Thoracic aorta (tissue), 2 donors: ENCODE measurements at regions not wholly inside any gene's neighbourhood (a gene's known extent, or its start where the extent isn't known, plus 50 kb on each side); places are given as distances from the start of the nearest gene placed in this dataset.
A peak's percentile ranks its signal among the peaks of the same experiment; 100 is the strongest.

Source experiments
- ATAC-seq: fragments of 150-250 bp; one replicate; pipeline ENCODE4 v1.8.0; 2017; ENCODE audit warnings: low read depth; ENCODE audit not compliant: insufficient number of reproducible peaks, low FRiP score
- DNase-seq: peaks from one replicate; pipeline ENCODE4 v3.0.0-alpha.2; 2020; ENCODE audit warnings: low spot score
- H3K27ac ChIP-seq, 2 donors: fragments of 200-600 bp; sonication (generic); 1 replicate in 1 of 2; 2 replicates in 1 of 2; pipeline ENCODE4 v1.5.1; 2016; ENCODE audit warnings: mild to moderate bottlenecking in 2 of 2, moderate library complexity in 2 of 2
- H3K27me3 ChIP-seq: fragments of 200-600 bp; sonication (generic); replicated peaks from 2 replicates; pipeline ENCODE4 v1.6.0; 2016; ENCODE audit warnings: mild to moderate bottlenecking; ENCODE audit not compliant: insufficient read depth
- H3K36me3 ChIP-seq: fragments of 200-600 bp; sonication (generic); one replicate; pipeline ENCODE4 v1.5.1; 2016
- H3K4me1 ChIP-seq, 2 donors: fragments of 200-600 bp; sonication (generic); 1 replicate in 1 of 2; 2 replicates in 1 of 2; pipeline versions ENCODE4 v1.5.1 to v1.6.0; 2016; ENCODE audit warnings: low read depth in 2 of 2, mild to moderate bottlenecking in 1 of 2; ENCODE audit not compliant: control insufficient read depth in 1 of 2
- H3K4me3 ChIP-seq: fragments of 200-600 bp; sonication (generic); 2 replicates; pipeline ENCODE4 v1.5.1; 2016; ENCODE audit warnings: mild to moderate bottlenecking
- H3K9me3 ChIP-seq: fragments of 200-600 bp; sonication (generic); 2 replicates; pipeline ENCODE4 v1.5.1; 2016
- CTCF ChIP-seq: fragments of 200-600 bp; sonication (generic); IDR thresholded peaks from one replicate; pipeline ENCODE4 v1.5.1; 2019; ENCODE audit warnings: antibody characterized with exemption

DNA sequence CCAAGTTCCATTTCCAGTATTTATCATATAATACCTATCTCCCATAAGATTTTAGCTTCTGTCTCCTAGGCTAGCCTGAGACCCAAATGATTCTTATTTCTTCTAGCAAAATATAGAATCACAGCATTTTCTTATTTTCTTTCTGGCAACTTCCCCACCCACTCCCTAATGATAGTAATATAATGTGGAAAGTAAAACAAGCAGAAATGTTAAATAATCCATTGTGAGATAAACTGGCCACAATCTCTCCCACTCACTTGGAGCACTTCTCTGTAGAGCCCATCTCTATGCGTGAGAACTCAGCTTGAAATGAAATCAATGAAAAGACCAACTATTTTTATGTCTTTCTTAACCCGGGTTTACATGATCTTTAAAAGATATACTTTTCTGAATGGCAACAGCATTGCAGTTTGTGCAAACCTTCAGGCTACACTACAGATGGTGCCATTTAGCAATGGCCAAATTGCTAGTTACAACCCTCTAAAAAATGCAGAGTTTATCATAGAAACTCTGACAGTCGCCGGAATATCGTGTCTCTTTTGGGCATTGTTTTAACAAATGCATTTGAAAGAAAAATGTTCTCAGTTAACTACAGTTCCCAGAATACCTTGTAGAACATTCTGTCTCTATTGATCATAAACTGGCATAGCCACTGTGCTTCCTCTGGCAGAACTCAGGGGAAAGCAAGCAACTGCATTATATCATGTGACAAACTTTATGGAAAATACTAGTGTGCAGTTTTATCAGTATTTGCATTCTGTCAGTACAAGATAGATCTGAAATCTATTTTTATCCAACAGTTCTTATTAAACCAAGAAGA, 1407.4 kb upstream of the ZEB2 start:
- DNase-seq (no peak), ATAC-seq (no peak)
- Histone ChIP-seq H3K36me3 (no peaks in the 10 kb centered on the region), H3K27me3 (no peaks in the 10 kb centered on the region), H3K4me3 (no peak overlapping the region), H3K9me3 (no peaks in the 10 kb centered on the region), H3K4me1 (peaks cover 0 to 4% of the 10 kb centered on the region in 2 donors), H3K27ac (no peak overlapping the region)
- TF ChIP-seq CTCF, result no peak

- no peak overlapping the region for H3K4me3 ChIP-seq
- H3K36me3 ChIP-seq, result no peaks in the 10 kb centered on the region
- TF ChIP-seq CTCF, result no peak
- peaks cover 0 to 4% of the 10 kb centered on the region in 2 donors for H3K4me1 ChIP-seq
- H3K27me3 ChIP-seq, result no peaks in the 10 kb centered on the region
- ATAC-seq (no peak), DNase-seq (no peak)
- no peaks in the 10 kb centered on the region for H3K9me3 ChIP-seq
- H3K27ac ChIP-seq, result no peak overlapping the region
These were observed 1405.7 kb upstream of the ZEB2 start for GRCh38 chr2:145925591-145925990.

DNA sequence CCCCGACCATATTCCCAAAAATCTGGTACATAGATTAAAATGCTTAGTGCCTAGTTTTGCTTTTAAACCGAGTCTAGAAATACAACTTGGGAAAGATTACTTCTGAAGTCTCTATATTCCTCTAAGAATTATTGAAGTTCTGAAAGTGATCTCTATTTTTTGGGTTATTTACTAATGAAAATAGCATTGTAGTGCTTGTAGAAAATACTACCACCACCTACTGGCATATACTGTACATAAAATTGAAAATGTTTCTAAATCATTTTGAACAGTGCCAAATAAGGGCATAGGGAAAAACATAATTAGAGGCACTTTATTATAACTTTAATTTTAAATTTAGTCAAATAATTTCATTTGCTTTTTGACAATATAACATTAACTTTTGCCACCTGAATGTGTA, 1399.6 kb upstream of the ZEB2 start:
- Histone ChIP-seq H3K4me1 (peaks cover 0 to 14% of the 10 kb centered on the region in 2 donors), H3K9me3 (no peaks in the 10 kb centered on the region), H3K27me3 (no peaks in the 10 kb centered on the region), H3K4me3 (no peak overlapping the region), H3K27ac (no peak overlapping the region), H3K36me3 (no peaks in the 10 kb centered on the region)
- ATAC-seq (no peak), DNase-seq (no peak)
- TF ChIP-seq CTCF, result no peak

GRCh38 chr2:145918951-145919350, 1399.0 kb upstream of the ZEB2 start:
- H3K4me3 ChIP-seq, result no peak overlapping the region
- H3K4me1 ChIP-seq, result peaks cover 0 to 14% of the 10 kb centered on the region in 2 donors
- H3K27ac ChIP-seq, result no peak overlapping the region
- no peaks in the 10 kb centered on the region for H3K9me3 ChIP-seq
- TF ChIP-seq CTCF, result no peak
- H3K27me3 ChIP-seq, result no peaks in the 10 kb centered on the region
- DNase-seq, result no peak
- H3K36me3 ChIP-seq, result no peaks in the 10 kb centered on the region
- ATAC-seq, result peak; percentile 48

DNA sequence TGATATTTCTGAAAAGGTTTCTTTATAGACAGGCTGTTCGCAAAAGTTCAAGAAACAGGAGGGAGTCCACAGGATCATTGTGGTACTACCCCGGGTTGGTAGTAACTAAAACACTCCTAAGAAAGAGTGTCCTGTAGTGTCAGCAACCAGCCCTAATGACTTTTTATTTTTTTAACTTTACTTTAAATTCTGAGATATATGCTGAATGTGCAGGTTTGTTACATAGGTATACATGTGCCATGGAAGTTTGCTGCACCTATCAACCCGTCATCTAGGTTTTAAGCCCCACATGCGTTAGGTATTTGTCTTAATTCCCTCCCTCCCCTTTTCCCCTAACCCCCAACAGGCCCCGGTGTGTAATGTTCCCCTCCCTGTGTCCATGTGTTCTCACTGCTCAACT, 1396.9 kb upstream of the ZEB2 start:
- DNase-seq, result no peak
- no peak for TF ChIP-seq CTCF
- Histone ChIP-seq H3K36me3 (no peaks in the 10 kb centered on the region), H3K4me3 (no peak overlapping the region), H3K27me3 (no peaks in the 10 kb centered on the region), H3K4me1 (peaks cover 0 to 14% of the 10 kb centered on the region in 2 donors), H3K9me3 (no peaks in the 10 kb centered on the region), H3K27ac (no peak overlapping the region)
- no peak for ATAC-seq
